Adrenal gland (tissue), 9 donors: ENCODE measurements at regions not wholly inside any gene's neighbourhood (a gene's known extent, or its start where the extent isn't known, plus 50 kb on each side); places are given as distances from the start of the nearest gene placed in this dataset.
A peak's percentile ranks its signal among the peaks of the same experiment; 100 is the strongest.

Experiments
- DNase-seq, 7 donors: peaks; one replicate each; pipeline ENCODE4 v3.0.0-alpha.2; 2019 to 2020
- H3K27ac ChIP-seq, 5 donors: fragments of 200-600 bp; sonication (generic) in 4 of 5; 1 replicate in 3 of 5; 2 replicates in 2 of 5; pipeline versions ENCODE4 v1.5.1 to v1.8.0; 2016 to 2020; ENCODE audit warnings: mild to moderate bottlenecking in 1 of 5
- H3K27me3 ChIP-seq: fragments of 200-600 bp; 2 replicates; pipeline ENCODE4 v1.8.0; 2021
- H3K36me3 ChIP-seq, 2 donors: fragments of 200-600 bp; replicated peaks in 1 of 2; 1 replicate in 1 of 2; 2 replicates in 1 of 2; pipeline versions ENCODE4 v1.5.1 to v1.8.0; 2018 to 2022
- H3K4me1 ChIP-seq, 2 donors: fragments of 200-600 bp; replicated peaks in 1 of 2; 1 replicate in 1 of 2; 2 replicates in 1 of 2; pipeline versions ENCODE4 v1.5.1 to v1.8.0; 2018 to 2021
- H3K4me3 ChIP-seq, 4 donors: fragments of 200-600 bp; sonication (generic) in 3 of 4; one replicate each; pipeline ENCODE4 v1.5.1; 2016 to 2018
- H3K9me3 ChIP-seq, 3 donors: fragments of 200-600 bp; sonication (generic) in 1 of 3; replicated peaks in 1 of 3; 1 replicate in 2 of 3; 2 replicates in 1 of 3; pipeline versions ENCODE4 v1.5.1 to v1.8.0; 2016 to 2021
- CTCF ChIP-seq, 6 experiments: fragments of 450-650 bp in 4 of 6; fragments of 200-600 bp in 2 of 6; sonication (generic) in 1 of 6; IDR thresholded peaks; 1 replicate in 5 of 6; 2 replicates in 1 of 6; pipeline versions ENCODE4 v1.5.1 to v1.8.0; 2016 to 2021; ENCODE audit warnings: antibody characterized with exemption in 6 of 6, mild to moderate bottlenecking in 2 of 6, moderate library complexity in 1 of 6
- POLR2A ChIP-seq, 2 donors: fragments of 450-650 bp; IDR thresholded peaks; one replicate each; pipeline ENCODE4 v1.6.1; 2017; ENCODE audit warnings: antibody characterized with exemption in 2 of 2, mild to moderate bottlenecking in 2 of 2, moderate library complexity in 1 of 2
- WGBS, 4 donors: extraction: QIAGEN DNeasy Blood & Tissue Kit in 2 of 4; methylation state at CpG; one replicate each; pipeline versions ENCODE4 v1.1.5 to v1.1.7; 2013 to 2017; 5-methylcytosine and 5-hydroxymethylcytosine counted together
- intact Hi-C, 2 donors: fragments of 100-400 bp; cut with DNase I; formaldehyde crosslinking; loops; one replicate each; pipeline versions ENCODE4 v1.14.1 to v1.15.0; 2022 to 2023
- donor health status: healthy with polysubstance abuse.
- donor health status: Bipolar disorder and iron deficiency.
- donor health status: DM: yes; HTN: yes; CAD: no.
- donor health status: DM: no; HTN: no; CAD: no.
- donor health status: DM: no; HTN: no; CAD: no.

GRCh38 chr7:94080551-94080950 is 76.4 kb upstream of the BET1 start:
- no peak for DNase-seq
- 84 to 87% (median 85%) methylated on average over 5 of the region's 5 CpGs for WGBS, 4 donors
- intact Hi-C loops, result loop anchor here (5.0 to 10.0 kb wide), 3 partner anchors 176 to 276 kb away; partner anchors contain the start of gene GNGT1 (in 1 of the 2)
- no peak overlapping the region for H3K27ac ChIP-seq
- H3K36me3 ChIP-seq, result no peaks in the 10 kb centered on the region
- no peaks in the 10 kb centered on the region for H3K9me3 ChIP-seq
- H3K27me3 ChIP-seq, result no peaks in the 10 kb centered on the region
- TF ChIP-seq POLR2A (IDR thresholded peaks at IDR 0.05), result no peak
- TF ChIP-seq CTCF (IDR thresholded peaks at IDR 0.05), result no peak
- no peak overlapping the region for H3K4me3 ChIP-seq
- H3K4me1 ChIP-seq, result no peaks in the 10 kb centered on the region

GRCh38 chr7:94082126-94082525 is 78.0 kb upstream of the BET1 start:
- DNase-seq, result no peak
- Histone ChIP-seq H3K36me3 (no peaks in the 10 kb centered on the region), H3K27ac (no peak overlapping the region), H3K27me3 (no peaks in the 10 kb centered on the region), H3K9me3 (no peaks in the 10 kb centered on the region), H3K4me1 (no peaks in the 10 kb centered on the region), H3K4me3 (no peak overlapping the region)
- intact Hi-C loops, result loop anchor here (5.0 to 10.0 kb wide), 3 partner anchors 177 to 277 kb away; partner anchors contain the start of gene GNGT1 (in 1 of the 2)
- TF ChIP-seq POLR2A (IDR thresholded peaks at IDR 0.05) (no peak), CTCF (IDR thresholded peaks at IDR 0.05) (no peak)

GRCh38 chr7:94087664-94088352 is 83.7 kb upstream of the BET1 start:
- TF ChIP-seq CTCF (IDR thresholded peaks at IDR 0.05), result peak; percentile 59 to 80 (median 76)
- TF ChIP-seq POLR2A (IDR thresholded peaks at IDR 0.05), result no peak
- no peak overlapping the region for H3K27ac ChIP-seq
- no peaks in the 10 kb centered on the region for H3K27me3 ChIP-seq
- intact Hi-C loops, result loop anchor here (10.0 kb wide), 2 partner anchors 183 to 283 kb away; partner anchors contain the start of gene GNGT1 (in 1 of the 2)
- H3K9me3 ChIP-seq, result no peaks in the 10 kb centered on the region
- peaks cover 9 to 13% of the 10 kb centered on the region in 2 donors for H3K4me1 ChIP-seq
- DNase-seq, result peak; percentile 29 to 76 (median 56)
- H3K36me3 ChIP-seq, result no peaks in the 10 kb centered on the region
- 10 to 13% (median 10%) methylated on average over 6 of the region's 6 CpGs for WGBS, 4 donors
- H3K4me3 ChIP-seq, result peak overlapping the region in 2 of 4 donors; percentile 2 to 49

GRCh38 chr7:94088560-94088959 is 84.4 kb upstream of the BET1 start:
- no peak for TF ChIP-seq POLR2A (IDR thresholded peaks at IDR 0.05)
- no peak for TF ChIP-seq CTCF (IDR thresholded peaks at IDR 0.05)
- Histone ChIP-seq H3K4me3 (no peak overlapping the region), H3K4me1 (peaks cover 9 to 13% of the 10 kb centered on the region in 2 donors), H3K27ac (no peak overlapping the region), H3K9me3 (no peaks in the 10 kb centered on the region), H3K27me3 (no peaks in the 10 kb centered on the region), H3K36me3 (no peaks in the 10 kb centered on the region)
- intact Hi-C loops, result loop anchor here (10.0 kb wide), 2 partner anchors 184 to 284 kb away; partner anchors contain the start of gene GNGT1 (in 1 of the 2)
- no peak for DNase-seq
